Activated naive CD8-positive, alpha-beta T cell treated with anti-CD3 and anti-CD28 coated beads, Interleukin-2, amount 50 U/mL, for 24 hours (primary cell): ENCODE measurements at regions not wholly inside any gene's neighbourhood (a gene's known extent, or its start where the extent isn't known, plus 50 kb on each side); places are given as distances from the start of the nearest gene placed in this dataset.
A peak's percentile ranks its signal among the peaks of the same experiment; 100 is the strongest.
"Not testable (repeated sequence)": the region's sequence is repeated elsewhere in the genome, so short reads cannot be mapped to it uniquely, and the experiment has no call there.

Experiments used
- ATAC-seq: fragments of 150-1000 bp; cut with Tn5 transposase; one replicate; pipeline ENCODE4 v1.10.0; 2021
- DNase-seq: peaks from one replicate; pipeline ENCODE4 v3.0.0; 2021
- H3K27ac Mint-ChIP-seq: one replicate; pipeline ENCODE4 v1.8.0; 2021; ENCODE audit warnings: mild to moderate bottlenecking, mixed read lengths
- H3K27me3 Mint-ChIP-seq: one replicate; pipeline ENCODE4 v1.8.0; 2021; ENCODE audit warnings: mixed read lengths
- H3K36me3 Mint-ChIP-seq: one replicate; pipeline ENCODE4 v1.8.0; 2021; ENCODE audit warnings: low read depth, mixed read lengths
- H3K4me1 Mint-ChIP-seq: one replicate; pipeline ENCODE4 v1.8.0; 2021; ENCODE audit warnings: mixed read lengths
- H3K4me3 Mint-ChIP-seq: one replicate; pipeline ENCODE4 v1.8.0; 2021; ENCODE audit warnings: mild to moderate bottlenecking, moderate library complexity, mixed read lengths
- H3K9me3 Mint-ChIP-seq: one replicate; pipeline ENCODE4 v1.8.0; 2021; ENCODE audit warnings: mixed read lengths

GRCh38 chr13:21291840-21292239, 115.4 kb downstream of the MRPL57 start:
- DNase-seq (no peak), ATAC-seq (no peak)
- Mint-ChIP-seq H3K36me3 (no peaks in the 10 kb centered on the region), H3K27ac (no peak overlapping the region), H3K9me3 (no peaks in the 10 kb centered on the region), H3K27me3 (no peaks in the 10 kb centered on the region), H3K4me1 (no peaks in the 10 kb centered on the region), H3K4me3 (no peak overlapping the region)

- H3K36me3 Mint-ChIP-seq = not testable (repeated sequence)
These were observed 120.5 kb downstream of the MRPL57 start for GRCh38 chr13:21296991-21297390.

GRCh38 chr13:21297447-21297846, 121.0 kb downstream of the MRPL57 start:
- no peak for DNase-seq
- no peaks in the 10 kb centered on the region for H3K9me3 Mint-ChIP-seq
- ATAC-seq = no peak
- H3K27me3 Mint-ChIP-seq = no peaks in the 10 kb centered on the region
- peaks cover 1% of the 10 kb centered on the region for H3K36me3 Mint-ChIP-seq
- peak overlapping the region; percentile 66 for H3K27ac Mint-ChIP-seq
- H3K4me3 Mint-ChIP-seq = peak overlapping the region; percentile 91
- H3K4me1 Mint-ChIP-seq = peaks cover 23% of the 10 kb centered on the region

More at GRCh38 chr13:21296991-21297390, 120.5 kb downstream of the MRPL57 start:
- DNase-seq = peak; percentile 34
- ATAC-seq, H3K27me3 Mint-ChIP-seq, H3K9me3 Mint-ChIP-seq: not testable (repeated sequence)
- Mint-ChIP-seq H3K4me1 (peaks cover 20% of the 10 kb centered on the region), H3K4me3 (peak overlapping the region; percentile 91), H3K27ac (peak overlapping the region; percentile 66)

GRCh38 chr13:21297914-21298831, 121.7 kb downstream of the MRPL57 start:
- peak overlapping the region; percentile 66 for H3K27ac Mint-ChIP-seq
- no peaks in the 10 kb centered on the region for H3K27me3 Mint-ChIP-seq
- H3K9me3 Mint-ChIP-seq = no peaks in the 10 kb centered on the region
- peak; percentile 88 for DNase-seq
- H3K4me1 Mint-ChIP-seq = peaks cover 30% of the 10 kb centered on the region
- peaks cover 5% of the 10 kb centered on the region for H3K36me3 Mint-ChIP-seq
- H3K4me3 Mint-ChIP-seq = peak overlapping the region; percentile 91
- peak; percentile 91 for ATAC-seq

- Mint-ChIP-seq H3K4me3 (no peak overlapping the region), H3K9me3 (no peaks in the 10 kb centered on the region), H3K27ac (peak overlapping the region; percentile 73), H3K27me3 (no peaks in the 10 kb centered on the region), H3K4me1 (peaks cover 28% of the 10 kb centered on the region), H3K36me3 (peaks cover 13% of the 10 kb centered on the region)
- DNase-seq = no peak
- ATAC-seq = peak; percentile 74
These were observed 127.8 kb downstream of the MRPL57 start for GRCh38 chr13:21304256-21304655.

- H3K27me3 Mint-ChIP-seq, H3K9me3 Mint-ChIP-seq, H3K4me3 Mint-ChIP-seq, H3K27ac Mint-ChIP-seq, DNase-seq, ATAC-seq: not testable (repeated sequence)
- H3K4me1 Mint-ChIP-seq = peaks cover 37% of the 10 kb centered on the region
- peaks cover 15% of the 10 kb centered on the region for H3K36me3 Mint-ChIP-seq
These were observed 130.0 kb downstream of the MRPL57 start for GRCh38 chr13:21306300-21307073.

- H3K4me3 Mint-ChIP-seq, ATAC-seq, H3K9me3 Mint-ChIP-seq, H3K27me3 Mint-ChIP-seq, H3K27ac Mint-ChIP-seq, DNase-seq: not testable (repeated sequence)
- peaks cover 37% of the 10 kb centered on the region for H3K4me1 Mint-ChIP-seq
- H3K36me3 Mint-ChIP-seq = peaks cover 15% of the 10 kb centered on the region
These were observed 130.7 kb downstream of the MRPL57 start for GRCh38 chr13:21307158-21307557.

- Mint-ChIP-seq H3K27ac (no peak overlapping the region), H3K4me1 (peaks cover 22% of the 10 kb centered on the region), H3K36me3 (peaks cover 8% of the 10 kb centered on the region), H3K27me3 (no peaks in the 10 kb centered on the region), H3K9me3 (no peaks in the 10 kb centered on the region), H3K4me3 (no peak overlapping the region)
- DNase-seq (no peak), ATAC-seq (no peak)
These were observed 132.4 kb downstream of the MRPL57 start for GRCh38 chr13:21308906-21309305.

- Mint-ChIP-seq H3K4me3 (no peak overlapping the region), H3K27ac (no peak overlapping the region), H3K27me3 (no peaks in the 10 kb centered on the region), H3K9me3 (no peaks in the 10 kb centered on the region), H3K4me1 (peaks cover 15% of the 10 kb centered on the region), H3K36me3 (peaks cover 4% of the 10 kb centered on the region)
- DNase-seq (no peak), ATAC-seq (no peak)
These were observed 133.2 kb downstream of the MRPL57 start for GRCh38 chr13:21309542-21310172.

GRCh38 chr13:21310220-21310619, 133.8 kb downstream of the MRPL57 start:
- DNase-seq (no peak), ATAC-seq (peak; percentile 38)
- Mint-ChIP-seq H3K4me1 (peaks cover 18% of the 10 kb centered on the region), H3K9me3 (no peaks in the 10 kb centered on the region), H3K27me3 (no peaks in the 10 kb centered on the region), H3K27ac (peak overlapping the region; percentile 24), H3K36me3 (peaks cover 4% of the 10 kb centered on the region), H3K4me3 (no peak overlapping the region)

GRCh38 chr13:21314976-21315375, 138.5 kb downstream of the MRPL57 start:
- DNase-seq, H3K27me3 Mint-ChIP-seq, H3K36me3 Mint-ChIP-seq, H3K9me3 Mint-ChIP-seq, H3K27ac Mint-ChIP-seq, H3K4me3 Mint-ChIP-seq: not testable (repeated sequence)
- ATAC-seq = peak; percentile 73
- peaks cover 34% of the 10 kb centered on the region for H3K4me1 Mint-ChIP-seq

- Mint-ChIP-seq H3K4me3 (no peak overlapping the region), H3K27me3 (no peaks in the 10 kb centered on the region), H3K4me1 (peaks cover 21% of the 10 kb centered on the region), H3K27ac (peak overlapping the region; percentile 13), H3K36me3 (peaks cover 7% of the 10 kb centered on the region), H3K9me3 (no peaks in the 10 kb centered on the region)
- DNase-seq = no peak
- ATAC-seq = peak; percentile 43
These were observed 139.9 kb downstream of the MRPL57 start for GRCh38 chr13:21316376-21316775.

- peaks cover 6% of the 10 kb centered on the region for H3K36me3 Mint-ChIP-seq
- H3K27ac Mint-ChIP-seq = no peak overlapping the region
- ATAC-seq (no peak), DNase-seq (no peak)
- no peak overlapping the region for H3K4me3 Mint-ChIP-seq
- no peaks in the 10 kb centered on the region for H3K27me3 Mint-ChIP-seq
- H3K9me3 Mint-ChIP-seq = no peaks in the 10 kb centered on the region
- peaks cover 21% of the 10 kb centered on the region for H3K4me1 Mint-ChIP-seq
These were observed 140.1 kb downstream of the ZDHHC20 start for GRCh38 chr13:21318891-21319532.
